ENCODE measurements at regions not wholly inside any gene's neighbourhood (a gene's known extent, or its start where the extent isn't known, plus 50 kb on each side); places are given as distances from the start of the nearest gene placed in this dataset.

- H3K4me2 ChIP-seq (ENCODE audit: low read length), result no peak overlapping the region
- no peak for FAIRE-seq
- H2AFZ ChIP-seq (ENCODE audit: low read depth, low read length), result no peak overlapping the region
Observed at GRCh38 chr1:244161236-244161510, 110.1 kb downstream of the ZBTB18 start.

DNA sequence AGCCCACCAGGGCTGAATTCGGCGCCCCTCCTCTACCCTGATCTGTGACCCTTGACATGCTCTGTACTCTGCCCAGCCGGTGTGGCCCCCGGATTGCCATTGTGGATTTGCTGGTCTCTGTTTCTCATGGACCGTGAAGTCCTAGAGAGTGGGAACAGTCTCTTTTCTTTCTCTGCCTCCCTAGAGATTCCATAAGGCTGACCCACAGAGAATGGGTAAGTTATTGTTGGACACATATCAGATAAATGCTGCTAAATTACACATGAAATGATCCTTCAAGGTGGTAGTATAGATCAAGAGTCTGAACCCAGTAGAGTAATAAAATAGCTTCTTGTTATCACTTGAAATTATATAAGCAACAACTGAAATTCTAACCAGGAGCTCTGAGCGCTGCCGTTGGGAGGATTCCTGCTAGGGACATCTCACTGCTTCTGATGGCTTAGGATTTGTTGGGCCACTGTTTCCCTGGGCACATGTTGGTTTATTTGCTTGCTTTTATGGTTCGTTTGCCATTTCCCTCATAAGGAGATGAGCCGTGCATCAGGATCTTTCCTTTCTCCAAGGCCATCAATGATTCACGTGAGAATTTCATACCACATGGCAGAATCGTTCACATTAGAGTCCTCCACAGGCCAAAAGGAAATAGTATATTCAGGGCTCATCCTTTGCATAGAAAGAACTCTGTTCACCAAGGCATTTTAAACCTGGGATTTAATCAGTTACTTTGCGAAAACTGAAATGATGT, 111.9 kb downstream of the ZBTB18 start:
- Histone ChIP-seq H3K27me3 (ENCODE audit: insufficient read depth, low read length) (no peaks in the 10 kb centered on the region), H3K27ac (ENCODE audit: low read depth, low read length) (peak overlapping the region; percentile 86), H3K36me3 (ENCODE audit: insufficient read depth, low read length) (no peaks in the 10 kb centered on the region), H3K4me2 (ENCODE audit: low read length) (peak overlapping the region; percentile 85), H3K4me1 (ENCODE audit: insufficient read depth, low read length) (peaks cover 21% of the 10 kb centered on the region), H2AFZ (ENCODE audit: low read depth, low read length) (peak overlapping the region; percentile 34), H4K20me1 (ENCODE audit: insufficient read depth, low read length) (no peaks in the 10 kb centered on the region), H3K79me2 (ENCODE audit: insufficient read depth, low read length) (no peaks in the 10 kb centered on the region), H3K9ac (ENCODE audit: low read length) (peak overlapping the region; percentile 56), H3K4me3 (ENCODE audit: insufficient read depth, low read depth, low read length) (peak overlapping the region; percentile 41), H3K9me3 (ENCODE audit: insufficient read depth, low read depth, low read length) (no peaks in the 10 kb centered on the region)
- Mint-ChIP-seq H3K27me3 (ENCODE audit: low read depth, unreplicated experiment) (no peaks in the 10 kb centered on the region), H3K4me1 (ENCODE audit: low read depth, unreplicated experiment) (peaks cover 17% of the 10 kb centered on the region), H3K9me3 (ENCODE audit: unreplicated experiment) (no peaks in the 10 kb centered on the region), H3K4me3 (ENCODE audit: unreplicated experiment) (no peak overlapping the region), H3K36me3 (ENCODE audit: low read depth, unreplicated experiment) (no peaks in the 10 kb centered on the region), H3K27ac (ENCODE audit: unreplicated experiment) (peak overlapping the region; percentile 82)
- no peak for TF ChIP-seq CTCF (IDR thresholded peaks at IDR 0.05; ENCODE audit: insufficient read depth, low read depth, low read length)
- no peak for TF ChIP-seq EZH2 (IDR thresholded peaks at IDR 0.05; ENCODE audit: insufficient read depth, low read length)
- FAIRE-seq (no peak), DNase-seq (ENCODE audit: low read depth) (peak; percentile 16)

More at GRCh38 chr1:244161236-244161510, 110.1 kb downstream of the ZBTB18 start:
- H3K9me3 ChIP-seq (ENCODE audit: insufficient read depth, low read depth, low read length), result no peaks in the 10 kb centered on the region
- Mint-ChIP-seq H3K4me1 (ENCODE audit: low read depth, unreplicated experiment) (peaks cover 17% of the 10 kb centered on the region), H3K27me3 (ENCODE audit: low read depth, unreplicated experiment) (peaks cover 1% of the 10 kb centered on the region), H3K36me3 (ENCODE audit: low read depth, unreplicated experiment) (no peaks in the 10 kb centered on the region), H3K9me3 (ENCODE audit: unreplicated experiment) (no peaks in the 10 kb centered on the region), H3K27ac (ENCODE audit: unreplicated experiment) (no peak overlapping the region), H3K4me3 (ENCODE audit: unreplicated experiment) (no peak overlapping the region)
- no peaks in the 10 kb centered on the region for H4K20me1 ChIP-seq (ENCODE audit: insufficient read depth, low read length)
- DNase-seq (ENCODE audit: low read depth), result no peak
- H3K79me2 ChIP-seq (ENCODE audit: insufficient read depth, low read length), result no peaks in the 10 kb centered on the region
- TF ChIP-seq CTCF (IDR thresholded peaks at IDR 0.05; ENCODE audit: insufficient read depth, low read depth, low read length) (no peak), EZH2 (IDR thresholded peaks at IDR 0.05; ENCODE audit: insufficient read depth, low read length) (no peak)
- no peak overlapping the region for H3K4me3 ChIP-seq (ENCODE audit: insufficient read depth, low read depth, low read length)
- peaks cover 21% of the 10 kb centered on the region for H3K4me1 ChIP-seq (ENCODE audit: insufficient read depth, low read length)
- no peak overlapping the region for H3K9ac ChIP-seq (ENCODE audit: low read length)
- H3K27ac ChIP-seq (ENCODE audit: low read depth, low read length), result no peak overlapping the region
- no peaks in the 10 kb centered on the region for H3K27me3 ChIP-seq (ENCODE audit: insufficient read depth, low read length)
- no peaks in the 10 kb centered on the region for H3K36me3 ChIP-seq (ENCODE audit: insufficient read depth, low read length)

- H4K20me1 ChIP-seq (ENCODE audit: insufficient read depth, low read length), result no peaks in the 10 kb centered on the region
- H3K27ac Mint-ChIP-seq (ENCODE audit: unreplicated experiment), result no peak overlapping the region
- H3K27ac ChIP-seq (ENCODE audit: low read depth, low read length), result peak overlapping the region; percentile 86
- peak overlapping the region; percentile 85 for H3K4me2 ChIP-seq (ENCODE audit: low read length)
- FAIRE-seq (peak; percentile 99), DNase-seq (ENCODE audit: low read depth) (peak; percentile 98)
- peak overlapping the region; percentile 36 for H2AFZ ChIP-seq (ENCODE audit: low read depth, low read length)
- H3K27me3 ChIP-seq (ENCODE audit: insufficient read depth, low read length), result no peaks in the 10 kb centered on the region
- H3K4me3 Mint-ChIP-seq (ENCODE audit: unreplicated experiment), result peak overlapping the region; percentile 46
- no peaks in the 10 kb centered on the region for H3K9me3 ChIP-seq (ENCODE audit: insufficient read depth, low read depth, low read length)
- H3K9ac ChIP-seq (ENCODE audit: low read length), result peak overlapping the region; percentile 56
- no peaks in the 10 kb centered on the region for H3K36me3 Mint-ChIP-seq (ENCODE audit: low read depth, unreplicated experiment)
- no peaks in the 10 kb centered on the region for H3K27me3 Mint-ChIP-seq (ENCODE audit: low read depth, unreplicated experiment)
- no peaks in the 10 kb centered on the region for H3K9me3 Mint-ChIP-seq (ENCODE audit: unreplicated experiment)
- H3K4me1 ChIP-seq (ENCODE audit: insufficient read depth, low read length), result peaks cover 21% of the 10 kb centered on the region
- H3K79me2 ChIP-seq (ENCODE audit: insufficient read depth, low read length), result no peaks in the 10 kb centered on the region
- no peaks in the 10 kb centered on the region for H3K36me3 ChIP-seq (ENCODE audit: insufficient read depth, low read length)
- H3K4me1 Mint-ChIP-seq (ENCODE audit: low read depth, unreplicated experiment), result peaks cover 17% of the 10 kb centered on the region
- TF ChIP-seq CTCF (IDR thresholded peaks at IDR 0.05; ENCODE audit: insufficient read depth, low read depth, low read length) (no peak), EZH2 (IDR thresholded peaks at IDR 0.05; ENCODE audit: insufficient read depth, low read length) (no peak)
- peak overlapping the region; percentile 41 for H3K4me3 ChIP-seq (ENCODE audit: insufficient read depth, low read depth, low read length)
Observed at GRCh38 chr1:244163861-244164510, 112.9 kb downstream of the ZBTB18 start.
